Smooth muscle cell of the brain vasculature (primary cell): ENCODE measurements at regions not wholly inside any gene's neighbourhood (a gene's known extent, or its start where the extent isn't known, plus 50 kb on each side); places are given as distances from the start of the nearest gene placed in this dataset.

ENCODE experiments used
- DNase-seq: peaks from one replicate; pipeline ENCODE4 v3.0.0-alpha.2; 2012; ENCODE audit warnings: low read depth, low spot score

DNA sequence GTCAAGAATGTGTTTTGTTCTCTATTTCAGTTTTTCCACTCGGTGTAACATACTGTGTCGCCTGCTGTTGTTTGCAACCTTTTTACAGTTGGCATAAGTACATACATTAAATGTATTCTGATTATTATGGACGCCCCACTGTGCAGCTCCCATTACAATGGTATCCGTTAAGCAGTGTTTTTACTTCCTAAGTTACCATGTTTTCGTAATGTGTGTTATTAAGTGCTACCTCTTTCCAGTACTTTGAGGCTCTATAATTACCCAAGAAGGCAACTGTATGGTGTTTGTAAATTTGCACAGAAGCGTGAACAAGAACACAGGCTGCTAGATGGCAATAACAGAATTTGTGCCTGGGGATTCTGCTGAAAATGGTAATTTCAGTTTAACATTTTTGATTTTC, 568.0 kb upstream of the MARCKS start:
- DNase-seq: no peak

DNA sequence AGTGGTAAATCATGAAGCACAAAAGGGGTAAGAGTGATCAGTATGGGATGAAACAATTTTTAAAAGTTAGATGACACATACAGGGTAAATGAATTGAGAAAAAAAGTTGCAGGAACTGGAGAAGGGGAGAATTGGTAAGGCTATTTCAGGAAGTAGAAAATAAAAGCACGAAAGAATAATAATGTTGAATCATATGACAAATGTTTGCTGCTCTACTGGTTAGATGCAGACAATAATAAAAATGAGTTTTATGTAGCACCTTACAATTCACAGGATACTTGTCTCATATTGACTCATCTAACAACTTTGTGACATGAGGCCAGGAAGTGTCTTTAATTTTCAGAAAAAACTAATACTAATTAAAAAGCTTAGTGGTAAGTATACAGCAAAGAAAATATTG, 566.5 kb upstream of the MARCKS start:
- DNase-seq: no peak

DNA sequence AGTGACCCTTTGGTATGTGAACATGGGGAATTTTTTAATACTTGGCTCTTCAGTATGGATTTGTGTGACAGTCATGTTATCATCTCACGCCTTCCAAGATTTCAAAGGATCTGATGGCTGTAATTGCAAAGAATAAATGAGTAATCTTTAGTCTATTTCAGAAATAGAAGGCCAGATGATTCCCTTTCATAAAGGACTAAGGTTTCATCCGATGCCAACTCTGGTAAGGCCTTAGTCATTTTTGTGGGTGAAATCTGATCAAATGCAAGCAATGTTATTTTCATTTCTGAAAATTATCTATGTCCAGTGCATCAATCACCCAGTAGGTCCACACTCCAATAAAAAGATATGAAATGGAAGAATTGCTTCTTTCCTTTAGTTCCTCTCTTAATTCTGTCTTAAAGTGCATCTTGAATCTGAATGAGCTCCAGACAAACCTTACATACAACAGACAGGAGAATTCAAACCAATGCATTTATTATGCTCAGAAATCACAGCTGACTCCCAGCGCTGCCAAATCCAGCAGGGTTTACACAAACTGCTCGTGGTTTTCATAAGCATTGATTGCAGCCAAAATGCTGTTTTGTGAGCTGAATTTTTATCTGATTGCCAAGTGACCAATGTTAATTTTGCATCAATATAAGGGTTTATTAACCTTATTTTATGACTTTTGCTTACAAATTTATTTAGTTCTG, 565.2 kb upstream of the MARCKS start:
- DNase-seq: no peak

DNA sequence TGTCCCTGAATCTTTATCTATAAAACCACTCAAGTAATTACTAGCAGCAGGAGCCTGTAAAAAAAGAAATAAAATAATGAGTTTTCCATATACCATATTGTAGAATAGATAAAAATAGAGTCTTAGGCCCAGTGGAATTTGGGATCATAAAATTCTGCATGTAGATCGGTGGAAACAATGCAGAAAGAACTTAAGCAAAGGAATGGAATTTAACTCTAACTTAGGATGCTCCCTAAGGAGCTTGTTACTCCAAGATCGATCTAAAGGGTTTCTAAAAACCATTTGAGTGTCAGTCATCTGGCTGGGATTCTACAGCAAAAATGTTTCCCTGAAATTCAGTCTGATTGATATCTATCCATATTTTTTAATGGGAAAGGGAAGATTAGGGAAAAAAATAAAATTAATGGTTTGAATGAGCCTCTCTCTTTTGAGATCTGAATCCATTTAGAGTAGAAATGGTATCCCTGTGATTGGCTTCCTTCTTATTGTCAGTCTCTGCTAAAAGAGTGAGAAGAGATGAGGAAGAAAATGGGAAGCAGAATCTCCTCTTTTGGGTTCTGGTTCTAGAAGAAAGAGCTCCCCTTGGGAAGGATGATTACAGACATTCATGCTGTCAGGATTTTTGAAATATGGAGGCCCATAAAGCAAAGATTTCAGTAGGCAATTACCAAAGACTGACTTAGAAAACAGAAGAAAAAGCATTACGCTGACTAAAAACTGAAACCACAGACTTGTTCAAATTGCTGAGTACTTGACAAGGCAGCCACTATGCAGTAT, 564.3 kb upstream of the MARCKS start:
- DNase-seq: no peak

DNA sequence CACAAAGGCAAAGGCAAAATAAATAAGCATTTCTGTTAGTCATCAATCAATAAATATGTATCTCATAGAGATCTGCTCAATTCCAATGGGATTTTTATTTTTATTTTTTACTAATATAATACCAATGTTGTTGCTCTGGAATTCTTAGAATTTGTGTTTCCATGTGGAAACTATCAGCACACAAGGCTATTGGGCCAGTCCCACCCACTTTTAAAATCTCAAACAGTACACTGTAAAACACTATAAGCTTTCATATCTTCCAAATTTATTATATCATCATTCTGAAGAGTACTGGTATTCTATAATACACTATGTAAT, 563.8 kb upstream of the MARCKS start:
- no peak for DNase-seq

DNA sequence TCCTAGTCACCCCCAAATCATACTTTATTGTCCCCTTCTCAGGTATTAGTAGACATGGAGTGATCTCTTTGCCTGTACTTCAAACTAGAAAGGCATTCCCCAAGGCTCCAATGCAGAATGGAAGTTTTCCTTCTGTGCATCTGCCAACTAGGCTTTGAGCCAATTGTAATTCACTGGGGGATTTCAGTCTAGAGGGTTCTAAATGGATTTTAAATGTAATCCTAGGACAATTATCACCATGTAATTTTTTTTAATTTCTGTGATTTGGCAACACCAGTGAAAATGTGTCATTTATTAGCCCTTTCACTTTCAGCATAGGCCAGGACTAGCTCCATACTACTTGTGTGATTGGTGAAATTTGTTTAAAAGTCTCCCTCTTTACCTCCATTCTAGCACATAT, 557.6 kb upstream of the MARCKS start:
- DNase-seq: no peak

DNA sequence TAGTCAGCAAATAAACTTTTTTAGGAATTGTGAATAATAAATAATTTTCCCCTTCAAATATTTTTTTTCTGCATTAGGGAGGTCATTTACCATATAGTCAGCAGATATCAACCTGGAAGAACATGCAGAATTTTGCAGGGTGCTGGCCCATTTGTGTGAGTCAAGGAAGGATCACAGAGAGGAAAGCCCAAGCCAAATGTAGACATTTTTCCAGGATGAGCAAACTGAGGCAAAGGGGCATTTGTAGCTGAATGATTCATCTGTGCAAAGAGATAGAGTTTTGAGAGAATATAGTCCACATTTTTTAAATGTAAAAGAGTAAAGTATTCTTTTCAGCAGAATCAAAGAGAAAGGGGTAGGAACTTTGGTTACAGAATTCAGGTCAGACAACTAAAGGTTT, 555.5 kb upstream of the MARCKS start:
- no peak for DNase-seq

- DNase-seq: no peak
Measured at GRCh38 chr6:113304116-113304515, 553.0 kb upstream of the MARCKS start.

DNA sequence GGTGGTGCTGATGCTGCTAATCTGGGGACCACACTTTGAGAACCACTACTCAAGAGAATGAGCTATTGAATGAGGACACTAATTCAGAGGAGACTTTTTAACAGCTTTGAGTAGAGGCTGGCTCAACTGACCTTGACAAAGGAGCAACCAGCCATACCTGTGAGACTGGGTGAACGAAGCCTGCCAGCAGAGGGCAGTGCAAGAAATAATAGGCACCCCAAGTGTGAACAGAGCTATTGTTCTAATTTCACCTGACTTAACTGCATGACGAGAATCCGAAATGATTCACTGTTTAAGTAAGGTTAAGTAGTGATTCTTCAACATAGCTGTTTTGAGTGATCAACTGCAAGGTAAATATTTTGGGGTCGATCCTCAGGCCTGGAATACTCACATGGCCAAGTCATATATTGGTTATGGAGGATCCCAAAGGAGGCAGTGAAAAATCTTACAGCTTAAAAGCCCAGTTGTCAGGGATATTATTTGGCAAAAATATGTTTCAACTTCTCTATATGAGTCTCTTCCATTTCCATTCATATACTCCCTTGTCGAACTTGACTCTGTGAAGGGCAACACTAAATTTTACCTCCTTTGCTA, 550.5 kb upstream of the MARCKS start:
- DNase-seq: no peak

GRCh38 chr6:113308266-113308665, 548.9 kb upstream of the MARCKS start:
- no peak for DNase-seq

- DNase-seq: no peak
Measured at GRCh38 chr6:113313841-113314240, 543.3 kb upstream of the MARCKS start.

DNA sequence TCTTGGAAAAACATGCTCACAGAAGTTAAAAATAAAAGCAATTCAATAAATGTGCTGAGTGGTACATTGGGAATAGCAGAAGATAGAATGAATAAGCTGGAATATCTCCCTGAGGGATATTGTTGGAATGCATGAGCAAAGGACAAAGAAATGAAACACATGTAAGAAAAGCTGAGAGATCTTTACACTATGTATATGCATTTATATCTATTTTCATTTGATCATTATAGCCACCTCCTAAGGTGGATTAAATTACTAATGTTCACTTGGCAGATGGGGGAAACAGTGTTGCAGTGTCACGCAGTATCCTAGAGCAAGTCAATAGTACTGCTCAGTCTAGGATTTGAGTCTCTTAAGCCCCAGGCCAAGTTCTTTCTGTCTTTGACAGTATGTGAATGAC, 542.0 kb upstream of the MARCKS start:
- DNase-seq: no peak

GRCh38 chr6:113315879-113316278, 541.3 kb upstream of the MARCKS start:
- DNase-seq: no peak

- DNase-seq: no peak
Measured at GRCh38 chr6:113317442-113317841, 539.7 kb upstream of the MARCKS start.

- no peak for DNase-seq
Measured at GRCh38 chr6:113317891-113318574, 539.1 kb upstream of the MARCKS start.

- DNase-seq: no peak
Measured at GRCh38 chr6:113318575-113318917, 538.6 kb upstream of the MARCKS start.

GRCh38 chr6:113320653-113321052, 536.5 kb upstream of the MARCKS start:
- DNase-seq: no peak

- no peak for DNase-seq
Measured at GRCh38 chr6:113326781-113327180, 530.4 kb upstream of the MARCKS start.

GRCh38 chr6:113328886-113329381, 528.2 kb upstream of the MARCKS start:
- no peak for DNase-seq

GRCh38 chr6:113329942-113330635, 527.1 kb upstream of the MARCKS start:
- DNase-seq: no peak

- DNase-seq: no peak
Measured at GRCh38 chr6:113330636-113330946, 526.6 kb upstream of the MARCKS start.

- DNase-seq: no peak
Measured at GRCh38 chr6:113331021-113331420, 526.1 kb upstream of the MARCKS start.
